ENCODE measurements at regions not wholly inside any gene's neighbourhood (a gene's known extent, or its start where the extent isn't known, plus 50 kb on each side); places are given as distances from the start of the nearest gene placed in this dataset.

- no peaks in the 10 kb centered on the region for H4K20me1 ChIP-seq (ENCODE audit: insufficient read depth)
- no peak overlapping the region for H3K4me2 ChIP-seq
- no peak overlapping the region for H3K27ac ChIP-seq
- H3K4me1 ChIP-seq (ENCODE audit: low read depth, poor library complexity, severe bottlenecking) = no peaks in the 10 kb centered on the region
- H2AFZ ChIP-seq (ENCODE audit: low read depth) = no peak overlapping the region
- no peaks in the 10 kb centered on the region for H3K79me2 ChIP-seq (ENCODE audit: insufficient read depth, low read depth)
- no peak overlapping the region for H3K4me3 ChIP-seq (IDR thresholded peaks at IDR 0.05; ENCODE audit: insufficient read depth, low read depth, low read length)
- TF ChIP-seq, protein P1, sequence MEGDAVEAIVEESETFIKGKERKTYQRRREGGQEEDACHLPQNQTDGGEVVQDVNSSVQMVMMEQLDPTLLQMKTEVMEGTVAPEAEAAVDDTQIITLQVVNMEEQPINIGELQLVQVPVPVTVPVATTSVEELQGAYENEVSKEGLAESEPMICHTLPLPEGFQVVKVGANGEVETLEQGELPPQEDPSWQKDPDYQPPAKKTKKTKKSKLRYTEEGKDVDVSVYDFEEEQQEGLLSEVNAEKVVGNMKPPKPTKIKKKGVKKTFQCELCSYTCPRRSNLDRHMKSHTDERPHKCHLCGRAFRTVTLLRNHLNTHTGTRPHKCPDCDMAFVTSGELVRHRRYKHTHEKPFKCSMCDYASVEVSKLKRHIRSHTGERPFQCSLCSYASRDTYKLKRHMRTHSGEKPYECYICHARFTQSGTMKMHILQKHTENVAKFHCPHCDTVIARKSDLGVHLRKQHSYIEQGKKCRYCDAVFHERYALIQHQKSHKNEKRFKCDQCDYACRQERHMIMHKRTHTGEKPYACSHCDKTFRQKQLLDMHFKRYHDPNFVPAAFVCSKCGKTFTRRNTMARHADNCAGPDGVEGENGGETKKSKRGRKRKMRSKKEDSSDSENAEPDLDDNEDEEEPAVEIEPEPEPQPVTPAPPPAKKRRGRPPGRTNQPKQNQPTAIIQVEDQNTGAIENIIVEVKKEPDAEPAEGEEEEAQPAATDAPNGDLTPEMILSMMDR (conservative IDR thresholded peaks at IDR 0.05; ENCODE audit: low read depth, low read length) = no peak
- H3K27me3 ChIP-seq (ENCODE audit: insufficient read depth, low read depth) = no peaks in the 10 kb centered on the region
- H3K9ac ChIP-seq = no peak overlapping the region
- H3K36me3 ChIP-seq (ENCODE audit: insufficient read depth) = no peaks in the 10 kb centered on the region
These were observed 572.5 kb upstream of the ISX start for GRCh38 chr22:34493486-34493885.

DNA sequence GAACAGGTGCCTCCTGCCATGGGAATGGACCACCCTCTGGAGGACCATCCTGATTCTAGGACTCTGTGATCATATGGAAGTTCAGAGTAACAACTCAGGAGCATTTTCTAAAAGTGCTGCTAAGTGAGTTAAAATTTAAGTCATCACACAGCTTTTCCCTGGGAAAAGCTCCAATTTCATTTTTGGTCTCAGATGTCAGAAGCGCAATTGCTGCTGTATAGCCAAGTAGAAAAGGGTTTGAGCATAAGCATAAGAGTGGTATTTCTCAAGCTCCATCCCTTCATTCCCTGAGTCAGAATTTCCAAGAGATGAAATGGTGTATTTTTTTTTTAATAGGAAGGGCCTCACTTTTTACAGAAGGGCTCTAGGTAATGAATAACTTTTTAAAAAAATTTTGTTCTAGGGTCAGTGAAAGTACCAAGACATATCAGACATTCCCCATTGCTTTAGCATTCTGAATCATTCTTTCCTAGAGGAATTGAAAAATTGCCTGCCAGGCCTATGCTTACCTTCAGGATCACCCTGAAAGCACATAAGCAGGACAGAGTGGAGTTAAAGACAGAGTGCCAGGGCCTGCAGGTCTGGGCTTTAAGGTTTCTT is 564.5 kb upstream of the ISX start:
- no peak overlapping the region for H3K27ac ChIP-seq
- H3K4me3 ChIP-seq (IDR thresholded peaks at IDR 0.05; ENCODE audit: insufficient read depth, low read depth, low read length) = no peak overlapping the region
- H3K36me3 ChIP-seq (ENCODE audit: insufficient read depth) = no peaks in the 10 kb centered on the region
- H4K20me1 ChIP-seq (ENCODE audit: insufficient read depth) = no peaks in the 10 kb centered on the region
- TF ChIP-seq, protein P1 (conservative IDR thresholded peaks at IDR 0.05; ENCODE audit: low read depth, low read length) = no peak
- H2AFZ ChIP-seq (ENCODE audit: low read depth) = no peak overlapping the region
- H3K27me3 ChIP-seq (ENCODE audit: insufficient read depth, low read depth) = no peaks in the 10 kb centered on the region
- H3K79me2 ChIP-seq (ENCODE audit: insufficient read depth, low read depth) = no peaks in the 10 kb centered on the region
- no peak overlapping the region for H3K9ac ChIP-seq
- no peaks in the 10 kb centered on the region for H3K4me1 ChIP-seq (ENCODE audit: low read depth, poor library complexity, severe bottlenecking)
- no peak overlapping the region for H3K4me2 ChIP-seq

- no peaks in the 10 kb centered on the region for H3K27me3 ChIP-seq (ENCODE audit: insufficient read depth, low read depth)
- TF ChIP-seq, protein P1 (conservative IDR thresholded peaks at IDR 0.05; ENCODE audit: low read depth, low read length) = no peak
- H4K20me1 ChIP-seq (ENCODE audit: insufficient read depth) = no peaks in the 10 kb centered on the region
- H3K4me1 ChIP-seq (ENCODE audit: low read depth, poor library complexity, severe bottlenecking) = no peaks in the 10 kb centered on the region
- H2AFZ ChIP-seq (ENCODE audit: low read depth) = no peak overlapping the region
- H3K79me2 ChIP-seq (ENCODE audit: insufficient read depth, low read depth) = no peaks in the 10 kb centered on the region
- no peak overlapping the region for H3K27ac ChIP-seq
- no peaks in the 10 kb centered on the region for H3K36me3 ChIP-seq (ENCODE audit: insufficient read depth)
- no peak overlapping the region for H3K9ac ChIP-seq
- no peak overlapping the region for H3K4me2 ChIP-seq
- H3K4me3 ChIP-seq (IDR thresholded peaks at IDR 0.05; ENCODE audit: insufficient read depth, low read depth, low read length) = no peak overlapping the region
These were observed 563.1 kb upstream of the ISX start for GRCh38 chr22:34502821-34503220.

DNA sequence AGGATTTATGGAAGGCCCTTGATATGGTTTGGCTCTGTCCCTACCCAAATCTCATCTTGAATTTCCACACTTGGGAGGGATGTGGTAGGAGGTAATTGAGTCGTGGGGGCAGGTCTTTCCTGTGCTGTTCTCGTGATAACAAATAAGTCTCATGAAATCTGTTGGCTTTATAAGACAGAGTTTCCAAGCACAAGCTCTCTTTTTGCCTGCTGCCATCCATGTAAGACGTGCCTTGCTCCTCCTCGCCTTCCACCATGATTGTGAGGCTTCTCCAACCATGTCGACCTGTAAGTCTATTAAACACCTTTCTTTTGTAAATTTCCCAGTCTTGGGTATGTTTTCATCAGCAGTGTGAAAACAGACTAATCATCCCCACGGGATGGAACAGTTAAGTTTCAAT is 557.2 kb upstream of the ISX start:
- Histone ChIP-seq H4K20me1 (ENCODE audit: insufficient read depth) (no peaks in the 10 kb centered on the region), H3K4me2 (no peak overlapping the region), H3K79me2 (ENCODE audit: insufficient read depth, low read depth) (no peaks in the 10 kb centered on the region), H3K27ac (no peak overlapping the region), H3K27me3 (ENCODE audit: insufficient read depth, low read depth) (no peaks in the 10 kb centered on the region), H3K9ac (no peak overlapping the region), H3K36me3 (ENCODE audit: insufficient read depth) (no peaks in the 10 kb centered on the region), H3K4me1 (ENCODE audit: low read depth, poor library complexity, severe bottlenecking) (no peaks in the 10 kb centered on the region), H3K4me3 (IDR thresholded peaks at IDR 0.05; ENCODE audit: insufficient read depth, low read depth, low read length) (no peak overlapping the region), H2AFZ (ENCODE audit: low read depth) (no peak overlapping the region)
- TF ChIP-seq, protein P1 (conservative IDR thresholded peaks at IDR 0.05; ENCODE audit: low read depth, low read length) = no peak

Data from KMS-11 (cell line).